ENCODE measurements at regions not wholly inside any gene's neighbourhood (a gene's known extent, or its start where the extent isn't known, plus 50 kb on each side); places are given as distances from the start of the nearest gene placed in this dataset.

DNA sequence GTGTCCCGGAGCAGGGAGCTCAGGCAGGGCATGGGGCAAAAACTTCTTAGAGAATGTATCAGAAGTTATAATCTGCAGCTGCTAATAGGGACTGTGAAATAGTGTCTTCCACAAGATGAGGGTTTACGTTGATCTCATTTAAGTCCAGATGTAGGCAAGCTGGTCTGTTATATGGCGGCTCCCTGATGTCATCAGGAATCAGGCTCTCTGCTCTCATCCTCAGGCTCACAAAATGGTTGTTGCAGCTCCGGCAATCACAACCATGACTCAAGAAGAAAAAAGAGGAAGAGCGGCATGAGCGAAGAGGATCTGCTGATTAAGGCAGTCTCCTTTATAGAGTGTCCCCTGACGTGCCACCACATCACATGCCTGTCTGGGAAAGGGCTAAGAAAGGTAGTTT, 191.3 kb downstream of the KLF5 start:
- no peak for DNase-seq (ENCODE audit: extremely low read depth, low read depth)

DNA sequence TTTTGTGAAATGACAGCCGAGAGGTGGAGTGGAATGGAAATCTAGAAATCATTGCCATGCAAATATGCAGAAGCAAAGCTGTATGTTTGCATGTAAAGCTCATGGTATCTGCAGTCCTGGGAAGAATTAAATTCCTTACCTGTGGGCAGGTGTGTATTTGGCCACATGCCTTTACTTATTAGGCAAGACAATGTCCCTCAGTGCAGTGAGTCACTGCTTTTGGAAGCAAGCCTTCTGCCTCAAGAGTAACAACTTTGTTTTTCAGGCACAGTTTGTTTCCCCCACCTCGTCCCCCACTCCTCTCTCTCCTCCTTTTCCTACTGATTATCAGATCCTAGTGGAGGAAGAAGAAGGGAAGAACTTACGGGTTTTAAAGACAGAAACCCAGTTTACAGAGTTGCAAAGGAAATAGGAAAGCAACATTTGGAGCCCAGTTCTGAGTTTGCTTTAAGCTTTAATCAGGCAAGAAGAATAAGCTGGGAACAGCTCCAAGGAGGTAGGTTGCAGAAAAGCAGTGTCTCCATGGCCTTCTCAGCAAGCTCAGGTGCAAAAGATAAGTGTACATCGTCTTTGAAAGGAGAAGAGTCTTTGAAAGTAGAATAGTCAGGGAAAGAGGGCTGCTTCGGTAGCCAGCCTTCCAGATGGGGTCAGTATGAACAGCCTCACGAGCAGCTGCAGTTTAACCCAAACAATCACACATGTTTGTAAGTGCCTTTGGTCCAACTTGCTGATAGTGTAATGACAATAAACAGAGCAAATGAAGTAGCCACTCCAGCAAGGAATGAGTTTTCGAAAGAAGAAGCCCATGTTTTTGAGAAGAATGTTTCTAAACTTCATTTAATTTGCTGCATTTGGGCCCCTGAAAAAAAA, 190.1 kb downstream of the KLF5 start:
- DNase-seq (ENCODE audit: extremely low read depth, low read depth) = no peak

GRCh38 chr13:73248154-73248553, 189.3 kb downstream of the KLF5 start:
- DNase-seq (ENCODE audit: extremely low read depth, low read depth) = no peak

DNA sequence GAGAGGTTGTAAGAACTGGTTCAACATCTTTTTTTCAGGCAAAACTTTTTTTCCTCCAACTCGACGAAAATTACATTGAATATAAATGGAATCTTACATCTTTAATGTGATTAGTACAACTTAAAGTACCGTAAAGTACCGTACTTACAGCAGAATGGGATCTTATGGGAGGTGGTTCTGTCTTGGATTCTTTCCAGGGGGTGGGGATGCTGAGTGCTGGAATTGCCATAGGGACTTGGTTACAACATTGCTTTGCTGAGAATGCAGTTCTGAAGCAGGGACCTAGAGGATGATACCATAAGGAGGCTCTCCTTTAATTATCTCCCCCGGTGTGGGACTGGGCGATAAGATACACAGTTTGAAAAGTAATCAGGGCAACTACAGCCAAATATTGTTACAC, 186.4 kb downstream of the KLF5 start:
- no peak for DNase-seq (ENCODE audit: extremely low read depth, low read depth)

GRCh38 chr13:73244467-73244866, 185.7 kb downstream of the KLF5 start:
- no peak for DNase-seq (ENCODE audit: extremely low read depth, low read depth)

DNA sequence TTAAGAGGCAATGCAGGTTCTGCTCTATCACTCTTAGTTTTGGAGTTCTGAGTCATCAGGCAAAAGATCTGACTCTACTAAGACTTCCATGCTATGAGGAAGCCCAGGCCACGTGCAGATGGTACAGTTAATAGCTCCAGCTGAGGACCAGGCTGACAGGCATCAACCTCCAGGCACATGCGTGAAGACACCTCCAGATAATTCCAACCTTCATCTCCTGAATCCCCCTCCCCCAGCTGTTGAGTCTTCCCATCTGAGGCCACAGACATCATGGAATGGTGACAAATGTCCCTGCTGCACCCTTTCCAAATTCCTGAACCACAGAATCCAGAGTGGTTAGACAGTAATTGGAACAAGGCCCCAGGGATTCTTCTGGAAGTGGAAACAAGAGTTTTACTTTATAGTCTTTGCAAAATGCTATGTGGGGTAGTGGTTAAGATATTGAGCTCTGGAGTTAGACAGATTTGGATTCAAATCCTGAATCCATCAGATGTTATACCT, 183.8 kb downstream of the KLF5 start:
- DNase-seq (ENCODE audit: extremely low read depth, low read depth) = no peak

DNA sequence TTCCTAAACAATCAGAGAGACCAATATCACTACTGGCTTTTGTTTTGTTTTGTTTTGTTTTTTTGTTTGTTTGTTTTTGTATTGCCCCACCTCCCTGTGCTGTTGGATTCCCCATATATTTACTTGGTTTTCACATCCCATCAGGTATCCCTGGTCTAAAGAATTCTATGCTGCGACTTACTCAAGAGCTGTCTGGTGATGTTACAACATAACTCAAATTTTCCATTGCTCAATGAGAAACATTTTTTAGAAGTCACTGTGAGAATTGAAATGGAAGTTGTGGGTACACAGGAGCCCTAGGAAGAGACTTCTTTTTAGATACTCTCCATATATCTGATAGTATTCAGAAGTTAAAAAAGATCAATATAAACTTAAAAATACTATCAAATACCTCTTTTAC, 181.4 kb downstream of the KLF5 start:
- no peak for DNase-seq (ENCODE audit: extremely low read depth, low read depth)

DNA sequence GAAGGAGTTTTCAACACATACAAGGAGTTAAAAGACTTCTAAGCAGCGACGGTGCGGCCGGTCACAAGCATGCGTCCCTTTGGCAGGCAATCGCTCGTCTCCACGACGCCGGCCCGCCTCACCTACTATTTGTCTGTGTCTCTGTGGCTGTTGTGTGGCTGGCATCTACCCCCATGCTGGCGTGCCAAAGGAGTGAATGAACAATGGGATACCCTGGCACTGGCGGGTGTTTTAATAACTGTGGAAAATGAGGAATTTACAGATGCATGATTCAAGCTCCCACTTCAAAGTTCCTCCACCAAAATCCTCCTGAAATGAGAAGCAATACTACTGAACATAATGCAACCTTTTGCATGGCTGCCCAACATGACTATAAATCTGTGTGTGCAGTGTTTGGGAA, 176.6 kb downstream of the KLF5 start:
- no peak for DNase-seq (ENCODE audit: extremely low read depth, low read depth)

GRCh38 chr13:73231471-73231870, 172.7 kb downstream of the KLF5 start:
- DNase-seq (ENCODE audit: extremely low read depth, low read depth) = no peak

- DNase-seq (ENCODE audit: extremely low read depth, low read depth) = no peak
Measured at GRCh38 chr13:73230716-73231115, 171.9 kb downstream of the KLF5 start.

- no peak for DNase-seq (ENCODE audit: extremely low read depth, low read depth)
Measured at GRCh38 chr13:73228546-73228945, 169.7 kb downstream of the KLF5 start.

GRCh38 chr13:73225990-73226389, 167.2 kb downstream of the KLF5 start:
- DNase-seq (ENCODE audit: extremely low read depth, low read depth) = no peak

DNA sequence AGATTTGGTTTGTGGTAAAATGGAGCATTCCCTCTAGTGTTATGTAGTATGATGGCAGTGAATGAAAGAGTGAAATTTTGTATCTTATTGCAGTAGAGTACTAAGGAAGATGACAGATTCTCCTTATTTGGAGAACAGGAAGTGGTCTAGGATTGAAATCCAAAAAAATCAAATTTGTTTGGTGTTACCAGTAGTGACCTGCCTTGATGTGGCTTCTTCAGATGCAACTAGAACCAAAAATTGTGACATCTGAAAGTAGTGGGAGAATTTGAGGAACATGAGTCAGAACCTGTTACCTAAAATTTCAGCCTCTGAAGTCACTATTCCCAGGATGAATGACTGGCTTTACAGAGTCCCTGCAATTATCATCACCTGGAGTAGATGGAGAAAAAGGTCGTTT, 165.9 kb downstream of the KLF5 start:
- DNase-seq (ENCODE audit: extremely low read depth, low read depth) = no peak

- DNase-seq (ENCODE audit: extremely low read depth, low read depth) = no peak
Measured at GRCh38 chr13:73223372-73223781, 164.6 kb downstream of the KLF5 start.

GRCh38 chr13:73222627-73223305, 164.0 kb downstream of the KLF5 start:
- no peak for DNase-seq (ENCODE audit: extremely low read depth, low read depth)

DNA sequence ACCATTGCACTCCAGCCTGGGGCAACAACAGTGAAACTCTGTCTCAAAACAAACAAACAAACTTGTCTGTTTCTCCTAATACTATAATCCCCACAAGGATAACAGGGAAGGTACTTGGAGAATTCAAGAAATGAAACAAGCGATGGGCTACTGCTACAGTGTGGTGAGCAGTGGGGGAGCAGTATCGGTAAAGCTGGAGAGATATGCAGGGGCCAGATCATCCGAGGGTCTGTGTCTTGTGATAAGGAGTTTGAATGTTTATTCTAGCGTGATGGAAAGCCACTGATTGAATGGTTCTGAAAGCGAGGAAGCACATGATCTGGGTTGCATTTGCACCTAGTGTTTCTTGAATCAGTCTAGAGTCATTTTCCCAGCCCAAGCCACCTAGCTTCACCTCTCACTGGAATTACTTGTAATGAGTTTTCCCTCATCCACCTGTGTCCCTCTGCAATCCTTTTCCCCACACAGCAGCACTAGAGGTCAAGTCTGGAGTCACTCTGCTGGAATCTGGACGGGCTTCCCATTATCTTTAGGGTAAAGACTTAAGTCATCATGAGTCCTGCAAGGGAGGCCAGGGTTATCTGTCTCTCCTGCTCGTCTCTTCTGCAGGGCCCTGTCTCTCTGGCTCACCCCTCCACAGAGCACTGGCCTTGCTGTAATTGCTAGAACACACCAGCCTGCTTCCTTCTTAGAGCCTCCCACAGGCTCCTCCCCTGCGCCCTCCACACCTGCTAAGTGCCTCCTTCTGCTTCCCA, 162.3 kb downstream of the KLF5 start:
- no peak for DNase-seq (ENCODE audit: extremely low read depth, low read depth)

- DNase-seq (ENCODE audit: extremely low read depth, low read depth) = no peak
Measured at GRCh38 chr13:73218181-73218580, 159.4 kb downstream of the KLF5 start.

- DNase-seq (ENCODE audit: extremely low read depth, low read depth) = no peak
Measured at GRCh38 chr13:73216381-73216831, 157.6 kb downstream of the KLF5 start.

DNA sequence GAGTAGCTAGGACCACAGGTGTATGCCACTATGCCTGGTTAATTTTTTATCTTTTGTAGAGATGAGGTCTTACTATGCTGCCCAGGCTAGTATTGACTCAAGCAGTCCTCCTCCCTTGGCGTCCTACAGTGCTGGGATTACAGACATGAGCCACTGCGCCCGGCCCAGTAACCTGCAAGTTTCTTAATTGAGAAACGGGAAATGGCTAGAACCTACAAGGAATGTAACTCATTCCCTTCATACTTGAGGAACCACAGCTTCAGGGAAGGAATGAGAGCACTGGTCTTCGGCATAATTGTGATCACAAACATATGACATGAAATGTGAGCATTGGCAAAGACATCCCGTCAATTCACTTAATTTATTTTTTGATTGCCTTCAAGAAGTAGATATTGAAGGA, 157.0 kb downstream of the KLF5 start:
- no peak for DNase-seq (ENCODE audit: extremely low read depth, low read depth)

- DNase-seq (ENCODE audit: extremely low read depth, low read depth) = no peak
Measured at GRCh38 chr13:73212482-73212881, 153.7 kb downstream of the KLF5 start.

DNA sequence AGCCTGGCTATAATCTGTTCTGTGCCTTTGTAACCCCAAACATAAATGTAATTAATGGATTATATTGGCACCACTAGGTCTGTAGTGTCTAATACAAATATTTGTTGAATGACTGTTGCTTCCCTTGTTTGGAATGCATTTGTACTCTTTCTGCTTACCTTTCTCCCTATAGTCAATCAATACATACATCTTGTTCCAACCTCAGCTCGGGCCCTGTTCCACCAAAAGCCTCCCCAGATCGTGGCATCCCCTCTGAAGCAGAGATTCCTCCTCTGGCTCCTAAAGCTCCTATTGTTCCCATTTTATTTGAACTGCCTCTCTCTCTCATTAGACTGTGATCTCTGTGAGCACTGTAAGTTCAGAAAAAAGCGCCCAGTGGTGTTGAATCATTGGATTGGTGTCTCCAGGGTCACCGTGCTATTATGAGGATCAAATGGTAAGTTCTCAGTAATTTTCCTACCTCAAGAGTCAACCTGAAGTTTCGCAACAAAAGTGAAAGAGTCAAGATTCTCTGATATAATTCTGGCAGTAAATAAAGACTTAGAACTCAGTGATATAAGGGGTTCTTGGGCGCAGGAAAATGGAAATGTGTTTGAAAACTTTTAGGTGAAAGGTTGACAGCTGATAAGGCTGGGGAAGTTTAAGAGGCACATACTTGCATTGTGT, 151.5 kb downstream of the KLF5 start:
- no peak for DNase-seq (ENCODE audit: extremely low read depth, low read depth)

Data from NCI-H460 (cell line).